BJ (cell line): ENCODE measurements at regions not wholly inside any gene's neighbourhood (a gene's known extent, or its start where the extent isn't known, plus 50 kb on each side); places are given as distances from the start of the nearest gene placed in this dataset.

Source experiments
- CTCF ChIA-PET: fragments of 350-600 bp; formaldehyde crosslinking; extraction: SDS; loops from one replicate; lab custom pipeline; 2021; ENCODE audit warnings: antibody characterized with exemption, inconsistent platforms; lab: Yijun Ruan, JAX
- POLR2A ChIA-PET: fragments of 300-600 bp; sonication (Branson Sonifier 250); formaldehyde crosslinking; extraction: SDS; loops from one replicate; lab custom pipeline; 2021; ENCODE audit warnings: antibody characterized with exemption; lab: Charles Lee
- DNase-seq: peaks from one replicate; pipeline ENCODE4 v3.0.0-alpha.2; 2011; ENCODE audit warnings: low read depth
- H3K27me3 ChIP-seq: 2 replicates; pipeline ENCODE4 v1.6.0; 2011; ENCODE audit warnings: low read length; ENCODE audit not compliant: control insufficient read depth, insufficient read depth
- H3K36me3 ChIP-seq: 2 replicates; pipeline ENCODE4 v1.5.1; 2011; ENCODE audit warnings: low read length; ENCODE audit not compliant: control insufficient read depth, insufficient read depth
- H3K4me3 ChIP-seq: 2 replicates; pipeline ENCODE4 v1.5.1; 2011; ENCODE audit warnings: low read depth, mild to moderate bottlenecking, control low read depth, low read length
- TF ChIP-seq, protein P1 (sequence below): IDR thresholded peaks from 2 replicates; pipeline ENCODE4 v1.5.1; 2011; ENCODE audit warnings: low read depth, mild to moderate bottlenecking, control low read depth, inconsistent platforms, low read length, moderate library complexity; ENCODE audit not compliant: insufficient read depth

DNA sequence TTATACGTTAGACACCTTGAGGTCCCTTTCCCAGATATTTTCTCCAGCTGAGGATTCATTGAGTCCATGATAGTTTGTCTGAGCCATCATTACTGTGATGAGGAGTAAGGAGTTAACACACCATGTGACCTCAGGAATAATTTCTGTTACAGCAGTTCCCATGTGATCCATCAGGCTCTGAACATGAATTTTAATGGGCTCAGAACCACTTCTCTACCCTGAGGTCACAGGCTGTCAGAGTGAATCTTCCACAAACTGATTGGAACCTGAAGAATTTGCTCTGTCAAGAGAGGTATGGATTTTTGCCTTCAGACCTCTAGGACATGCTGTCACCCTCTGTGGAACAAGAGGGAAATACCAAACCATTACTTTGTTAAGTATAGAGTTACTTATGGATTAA is 81.0 kb downstream of the NTMT2 start:
- ChIA-PET CTCF (no interaction called here), POLR2A (no interaction called here)
- H3K36me3 ChIP-seq, result no peaks in the 10 kb centered on the region
- no peaks in the 10 kb centered on the region; the same call in 1 of the 2 replicates for H3K27me3 ChIP-seq
- no peak overlapping the region for H3K4me3 ChIP-seq
- no peak for DNase-seq
- TF ChIP-seq, protein P1, sequence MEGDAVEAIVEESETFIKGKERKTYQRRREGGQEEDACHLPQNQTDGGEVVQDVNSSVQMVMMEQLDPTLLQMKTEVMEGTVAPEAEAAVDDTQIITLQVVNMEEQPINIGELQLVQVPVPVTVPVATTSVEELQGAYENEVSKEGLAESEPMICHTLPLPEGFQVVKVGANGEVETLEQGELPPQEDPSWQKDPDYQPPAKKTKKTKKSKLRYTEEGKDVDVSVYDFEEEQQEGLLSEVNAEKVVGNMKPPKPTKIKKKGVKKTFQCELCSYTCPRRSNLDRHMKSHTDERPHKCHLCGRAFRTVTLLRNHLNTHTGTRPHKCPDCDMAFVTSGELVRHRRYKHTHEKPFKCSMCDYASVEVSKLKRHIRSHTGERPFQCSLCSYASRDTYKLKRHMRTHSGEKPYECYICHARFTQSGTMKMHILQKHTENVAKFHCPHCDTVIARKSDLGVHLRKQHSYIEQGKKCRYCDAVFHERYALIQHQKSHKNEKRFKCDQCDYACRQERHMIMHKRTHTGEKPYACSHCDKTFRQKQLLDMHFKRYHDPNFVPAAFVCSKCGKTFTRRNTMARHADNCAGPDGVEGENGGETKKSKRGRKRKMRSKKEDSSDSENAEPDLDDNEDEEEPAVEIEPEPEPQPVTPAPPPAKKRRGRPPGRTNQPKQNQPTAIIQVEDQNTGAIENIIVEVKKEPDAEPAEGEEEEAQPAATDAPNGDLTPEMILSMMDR, result no peak

DNA sequence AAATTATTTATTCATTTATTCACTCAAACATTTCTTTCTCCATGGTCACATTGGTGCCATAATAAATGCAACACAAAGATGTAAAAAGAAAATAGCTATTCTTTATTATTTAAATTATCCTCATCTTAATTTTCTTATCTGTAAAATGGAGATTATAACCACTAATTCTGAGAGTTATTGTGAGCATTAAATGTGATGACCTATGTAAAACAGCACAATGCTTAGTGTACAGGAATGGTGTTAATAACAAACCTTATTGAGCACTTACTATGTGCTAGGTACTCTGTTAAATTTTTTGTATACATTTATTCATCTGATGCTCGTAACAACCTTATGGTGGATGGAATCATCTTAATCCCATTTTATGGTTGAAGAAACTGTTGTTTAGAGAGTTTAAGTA is 84.6 kb downstream of the NTMT2 start:
- H3K36me3 ChIP-seq, result no peaks in the 10 kb centered on the region
- ChIA-PET POLR2A (no interaction called here), CTCF (interaction anchor here (1.1 kb wide), 1 partner anchor 17 kb away, joined by 3 read pairs; no protein-coding TSS in a partner anchor)
- DNase-seq, result no peak
- H3K4me3 ChIP-seq, result no peak overlapping the region
- H3K27me3 ChIP-seq, result no peaks in the 10 kb centered on the region
- TF ChIP-seq, protein P1, result no peak

DNA sequence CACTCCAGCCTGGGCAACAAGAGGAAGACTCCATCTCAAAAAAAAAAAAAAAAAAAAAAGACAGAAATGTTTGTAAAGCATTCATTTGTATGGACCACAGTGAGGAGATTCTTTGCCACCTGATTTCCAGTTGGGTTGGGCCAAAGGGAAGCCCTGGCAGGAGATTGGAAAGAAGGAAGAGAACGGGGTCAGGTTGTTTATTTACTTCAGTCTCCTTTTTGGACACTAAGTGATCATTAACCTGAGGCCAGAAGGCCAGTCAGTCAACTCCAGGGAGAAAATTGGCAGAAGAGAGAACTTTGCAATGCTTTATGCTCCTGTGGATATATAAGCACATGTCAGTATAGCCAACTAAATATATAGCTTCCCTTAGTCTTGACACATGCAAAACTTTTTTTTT is 85.9 kb downstream of the NTMT2 start:
- CTCF ChIA-PET, result no interaction called here
- TF ChIP-seq, protein P1, result no peak
- H3K4me3 ChIP-seq, result no peak overlapping the region
- no peaks in the 10 kb centered on the region for H3K36me3 ChIP-seq
- H3K27me3 ChIP-seq, result no peaks in the 10 kb centered on the region
- no peak for DNase-seq
- POLR2A ChIA-PET, result no interaction called here

DNA sequence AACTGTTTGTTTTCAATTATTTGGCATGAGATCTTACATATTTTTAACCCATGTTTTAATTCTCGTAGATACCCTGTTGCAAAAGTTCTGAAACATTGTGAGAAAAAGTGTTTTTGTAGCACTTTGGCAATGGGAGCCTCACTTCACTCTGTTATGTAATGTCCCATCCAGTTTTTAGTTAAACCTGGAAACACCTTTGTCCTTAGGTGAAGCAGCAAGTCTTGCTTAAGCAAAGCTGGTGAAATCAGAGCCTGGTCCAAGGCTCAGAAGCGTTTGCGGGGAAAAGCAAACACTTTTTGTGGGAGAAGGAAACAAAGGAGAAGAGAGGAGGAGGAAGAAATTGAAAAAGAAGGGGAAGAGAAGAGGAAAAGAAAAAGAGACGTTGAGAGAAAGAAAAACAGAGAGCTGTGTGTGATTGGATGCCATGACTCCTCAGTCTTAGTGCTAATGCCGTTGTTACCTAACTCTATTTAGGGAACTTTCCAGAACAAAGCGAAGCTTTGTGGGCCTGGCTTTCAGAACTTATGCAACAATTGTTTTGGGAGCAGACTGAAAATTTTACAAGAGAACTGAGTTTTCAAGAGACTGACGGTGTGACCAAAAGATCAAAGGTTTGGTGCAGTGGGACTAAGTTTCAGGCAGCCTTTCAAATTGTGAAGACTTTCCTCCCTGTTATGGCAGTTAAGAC is 93.1 kb downstream of the NTMT2 start:
- Histone ChIP-seq H3K4me3 (no peak overlapping the region), H3K36me3 (no peaks in the 10 kb centered on the region), H3K27me3 (no peaks in the 10 kb centered on the region)
- TF ChIP-seq, protein P1, result no peak
- CTCF ChIA-PET, result interaction anchor here (0.7 kb wide), 2 partner anchors 23 to 82 kb away, joined by 3 read pairs; no protein-coding TSS in a partner anchor
- DNase-seq, result no peak
- POLR2A ChIA-PET, result no interaction called here

DNA sequence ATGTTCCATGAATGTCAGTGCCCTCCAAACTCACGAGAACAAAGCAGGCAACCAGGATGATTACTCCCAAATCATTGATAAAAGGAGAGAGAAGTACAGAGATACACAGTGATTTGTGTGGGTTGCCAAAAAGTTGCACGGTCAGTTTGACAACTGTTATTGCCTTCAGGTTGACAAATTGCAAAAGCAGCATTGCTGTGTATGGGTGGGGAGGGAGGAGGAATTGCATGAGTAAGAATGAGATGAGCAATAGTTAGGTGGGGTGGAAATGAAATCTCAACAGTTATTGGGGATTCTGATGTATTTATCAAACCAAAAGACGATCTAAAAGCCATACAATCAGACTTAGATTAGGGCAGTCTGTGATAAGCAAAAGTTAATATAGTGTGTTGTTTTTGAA is 93.7 kb downstream of the NTMT2 start:
- H3K36me3 ChIP-seq, result no peaks in the 10 kb centered on the region
- ChIA-PET POLR2A (no interaction called here), CTCF (interaction anchor here (0.7 kb wide), 2 partner anchors 23 to 82 kb away, joined by 3 read pairs; no protein-coding TSS in a partner anchor)
- no peak overlapping the region for H3K4me3 ChIP-seq
- no peaks in the 10 kb centered on the region for H3K27me3 ChIP-seq
- DNase-seq, result no peak
- TF ChIP-seq, protein P1, result no peak
